ENCODE measurements at regions not wholly inside any gene's neighbourhood (a gene's known extent, or its start where the extent isn't known, plus 50 kb on each side); places are given as distances from the start of the nearest gene placed in this dataset.

DNA sequence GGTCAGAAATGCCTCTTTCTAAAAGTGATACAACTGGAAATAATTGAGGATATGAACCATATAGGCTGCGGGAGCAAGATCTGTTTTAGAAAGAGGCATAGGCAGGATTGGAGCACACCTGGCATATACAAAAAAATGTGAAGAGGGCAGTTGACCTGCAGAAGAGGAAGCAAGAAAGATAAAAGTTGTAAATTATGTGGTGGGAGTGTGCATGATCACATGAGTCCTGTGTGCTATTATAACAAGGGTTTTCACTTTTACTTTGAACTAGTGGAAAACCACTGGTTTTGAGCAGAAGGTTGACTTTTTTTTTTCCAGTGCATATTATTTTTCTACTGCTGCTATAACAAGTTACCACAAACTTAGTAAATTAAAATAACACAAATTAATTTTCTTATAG lies 489.3 kb downstream of the ANXA1 start:
- no peak for TF ChIP-seq CTCF (IDR thresholded peaks at IDR 0.05; ENCODE audit: insufficient read depth, low read length)
- H3K4me3 ChIP-seq (ENCODE audit: low read depth, low read length), result no peak overlapping the region
- no peak for DNase-seq (ENCODE audit: low read depth)

DNA sequence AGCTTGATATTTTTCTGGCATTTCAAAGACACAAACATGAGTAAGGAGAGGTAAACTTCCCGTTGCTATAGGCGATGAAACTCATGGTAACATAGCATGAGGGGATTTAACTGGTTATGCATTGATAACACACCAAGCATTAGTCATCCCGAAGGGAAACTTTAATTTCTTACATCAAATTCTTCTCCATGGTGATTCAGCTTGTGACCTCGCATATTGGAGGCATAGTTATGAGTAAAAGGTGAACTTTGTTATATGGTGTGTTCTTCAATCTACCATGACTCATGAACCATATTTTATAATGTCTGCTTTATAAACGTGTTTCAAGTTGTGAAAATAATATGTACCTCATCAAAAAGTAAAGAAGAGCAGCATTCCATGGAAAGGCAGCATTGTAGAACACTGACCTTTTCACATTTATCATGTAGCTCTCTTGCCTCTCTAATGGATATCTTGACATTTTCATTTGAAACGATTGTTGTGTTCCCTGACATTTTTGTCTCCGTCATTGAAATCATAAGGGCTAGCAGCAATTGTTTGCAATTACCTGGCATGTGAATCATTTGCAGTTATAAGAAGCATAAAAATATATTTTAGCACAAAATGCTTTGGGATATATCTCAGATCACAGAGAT lies 491.8 kb downstream of the ANXA1 start:
- peak; percentile 58 for DNase-seq (ENCODE audit: low read depth)
- TF ChIP-seq CTCF (IDR thresholded peaks at IDR 0.05; ENCODE audit: insufficient read depth, low read length), result no peak

GRCh38 chr9:73647560-73647959 lies 495.9 kb downstream of the ANXA1 start:
- no peak overlapping the region for H3K4me3 ChIP-seq (ENCODE audit: low read depth, low read length)
- no peak for TF ChIP-seq CTCF (IDR thresholded peaks at IDR 0.05; ENCODE audit: insufficient read depth, low read length)
- no peak for DNase-seq (ENCODE audit: low read depth)

More for the DNA sequence above, 491.8 kb downstream of the ANXA1 start:
- no peak overlapping the region for H3K4me3 ChIP-seq (ENCODE audit: low read depth, low read length)

GRCh38 chr9:73649552-73649951 lies 497.9 kb downstream of the ANXA1 start:
- no peak for DNase-seq (ENCODE audit: low read depth)
- TF ChIP-seq CTCF (IDR thresholded peaks at IDR 0.05; ENCODE audit: insufficient read depth, low read length), result no peak
- no peak overlapping the region for H3K4me3 ChIP-seq (ENCODE audit: low read depth, low read length)

- DNase-seq (ENCODE audit: low read depth), result no peak
- no peak for TF ChIP-seq CTCF (IDR thresholded peaks at IDR 0.05; ENCODE audit: insufficient read depth, low read length)
- no peak overlapping the region for H3K4me3 ChIP-seq (ENCODE audit: low read depth, low read length)
These were observed 503.7 kb downstream of the ANXA1 start for GRCh38 chr9:73655363-73655762.

DNA sequence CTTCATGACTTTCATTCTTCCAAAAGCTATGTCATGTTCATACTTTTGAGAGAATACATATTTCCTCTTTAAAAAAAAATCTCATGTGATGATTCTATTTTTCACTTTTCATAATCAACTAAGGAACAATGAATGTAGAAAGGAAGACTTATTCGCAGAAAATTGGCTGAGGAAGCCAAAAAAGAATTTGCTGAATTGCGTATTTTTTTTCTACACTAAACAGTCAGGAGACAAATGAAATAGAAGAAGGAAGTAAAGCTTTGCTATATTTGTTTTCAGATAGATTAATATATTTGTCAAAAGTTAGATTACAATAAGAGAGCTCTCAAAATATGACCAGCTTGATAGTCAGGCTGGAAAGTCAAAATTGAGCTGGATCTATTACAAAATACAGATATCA lies 504.2 kb downstream of the ANXA1 start:
- H3K4me3 ChIP-seq (ENCODE audit: low read depth, low read length), result no peak overlapping the region
- TF ChIP-seq CTCF (IDR thresholded peaks at IDR 0.05; ENCODE audit: insufficient read depth, low read length), result no peak
- DNase-seq (ENCODE audit: low read depth), result no peak

DNA sequence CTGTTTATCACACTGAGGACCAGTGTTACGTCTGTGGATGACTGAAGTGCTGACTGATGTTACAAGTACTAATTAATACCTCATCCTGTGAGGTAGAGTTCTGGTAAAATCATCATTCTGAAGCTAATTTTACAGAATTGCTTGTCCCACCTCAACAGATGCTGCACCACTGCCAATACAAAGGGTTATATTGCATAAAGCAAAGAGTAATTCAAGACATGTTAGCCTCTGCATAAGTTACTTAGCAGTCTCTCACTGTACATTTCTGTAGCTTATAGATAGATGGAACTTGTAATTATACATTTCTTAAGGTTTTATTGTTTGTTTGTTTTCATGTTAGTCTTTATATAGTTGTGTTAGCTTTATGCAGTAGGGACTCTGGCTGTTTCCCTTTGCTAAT lies 513.6 kb downstream of the ANXA1 start:
- no peak for TF ChIP-seq CTCF (IDR thresholded peaks at IDR 0.05; ENCODE audit: insufficient read depth, low read length)
- no peak for DNase-seq (ENCODE audit: low read depth)

More for the DNA sequence above, 513.6 kb downstream of the ANXA1 start:
- no peak overlapping the region for H3K4me3 ChIP-seq (ENCODE audit: low read depth, low read length)

Measured in fibroblast of the aortic adventitia (primary cell).